Uterus (tissue), 2 donors: ENCODE measurements at regions not wholly inside any gene's neighbourhood (a gene's known extent, or its start where the extent isn't known, plus 50 kb on each side); places are given as distances from the start of the nearest gene placed in this dataset.
"Not testable (repeated sequence)": the region's sequence is repeated elsewhere in the genome, so short reads cannot be mapped to it uniquely, and the experiment has no call there.

Experiments used
- CTCF ChIP-seq, 4 experiments: fragments of 200-600 bp in 2 of 4; fragments of 450-650 bp in 2 of 4; sonication (generic) in 2 of 4; IDR thresholded peaks; one replicate each; pipeline ENCODE4 v1.5.1; 2016 to 2019; ENCODE audit warnings: antibody characterized with exemption in 4 of 4, mild to moderate bottlenecking in 2 of 4, moderate library complexity in 1 of 4
- POLR2A ChIP-seq, 2 donors: fragments of 450-650 bp; IDR thresholded peaks; one replicate each; pipeline ENCODE4 v1.6.1; 2016; ENCODE audit warnings: antibody characterized with exemption in 2 of 2, mild to moderate bottlenecking in 1 of 2, moderate library complexity in 1 of 2

DNA sequence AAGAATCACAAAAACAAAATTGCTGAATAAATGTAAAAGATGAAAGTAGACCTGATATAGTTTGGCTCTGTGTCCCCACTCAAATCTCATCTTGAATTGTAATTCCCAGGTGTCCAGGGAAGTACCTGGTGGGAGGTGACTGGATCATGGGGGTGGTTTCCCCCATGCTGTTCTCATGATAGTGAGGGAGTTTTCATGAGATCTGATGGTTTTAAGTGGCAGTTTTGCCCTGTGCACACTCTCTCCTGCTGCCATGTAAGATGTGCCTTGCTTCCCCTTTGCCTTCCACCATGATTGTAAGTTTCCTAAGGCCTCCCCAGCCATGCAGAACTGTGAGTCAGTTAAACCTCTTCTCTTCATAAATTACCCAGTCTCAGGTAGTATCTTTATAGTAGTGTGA is 128.7 kb upstream of the SERPINE2 start:
- TF ChIP-seq CTCF, POLR2A (IDR thresholded peaks at IDR 0.05): not testable (repeated sequence)
